SJCRH30 (cell line): ENCODE measurements at regions not wholly inside any gene's neighbourhood (a gene's known extent, or its start where the extent isn't known, plus 50 kb on each side); places are given as distances from the start of the nearest gene placed in this dataset.

Source experiments
- DNase-seq, 2 experiments: peaks; one replicate each; pipeline ENCODE4 v3.0.0-alpha.2; 2015 to 2020
- H3K27ac ChIP-seq: fragments of 250-450 bp; sonication (Bioruptor Pico); 2 replicates; pipeline ENCODE4 v1.5.1; 2020; ENCODE audit warnings: mild to moderate bottlenecking, moderate library complexity
- H3K27me3 ChIP-seq: fragments of 250-450 bp; sonication (Bioruptor Pico); 2 replicates; pipeline ENCODE4 v1.5.1; 2020; ENCODE audit warnings: mild to moderate bottlenecking, moderate library complexity
- H3K36me3 ChIP-seq: fragments of 250-450 bp; sonication (Bioruptor Pico); 2 replicates; pipeline ENCODE4 v1.5.1; 2020; ENCODE audit warnings: mild to moderate bottlenecking, moderate library complexity
- H3K4me1 ChIP-seq: fragments of 250-450 bp; sonication (Bioruptor Pico); 2 replicates; pipeline ENCODE4 v1.5.1; 2020; ENCODE audit warnings: mild to moderate bottlenecking, moderate library complexity
- H3K4me3 ChIP-seq: fragments of 250-450 bp; sonication (Bioruptor Pico); 2 replicates; pipeline ENCODE4 v1.5.1; 2020; ENCODE audit warnings: mild to moderate bottlenecking, moderate library complexity
- H3K9me3 ChIP-seq: fragments of 250-450 bp; sonication (Bioruptor Pico); replicated peaks from 2 replicates; pipeline ENCODE4 v1.5.1; 2020; ENCODE audit warnings: mild to moderate bottlenecking, moderate library complexity

- no peak overlapping the region for H3K27ac ChIP-seq
- H3K4me3 ChIP-seq: no peak overlapping the region
- no peaks in the 10 kb centered on the region for H3K27me3 ChIP-seq
- 0 out of 2 replicates have a peak, but pooled peaks cover 3% of the 10 kb centered on the region for H3K9me3 ChIP-seq
- H3K36me3 ChIP-seq: no peaks in the 10 kb centered on the region
- peaks cover 12% of the 10 kb centered on the region for H3K4me1 ChIP-seq
- DNase-seq: no peak
These were observed 299.2 kb downstream of the MN1 start for GRCh38 chr22:27502327-27502726.

DNA sequence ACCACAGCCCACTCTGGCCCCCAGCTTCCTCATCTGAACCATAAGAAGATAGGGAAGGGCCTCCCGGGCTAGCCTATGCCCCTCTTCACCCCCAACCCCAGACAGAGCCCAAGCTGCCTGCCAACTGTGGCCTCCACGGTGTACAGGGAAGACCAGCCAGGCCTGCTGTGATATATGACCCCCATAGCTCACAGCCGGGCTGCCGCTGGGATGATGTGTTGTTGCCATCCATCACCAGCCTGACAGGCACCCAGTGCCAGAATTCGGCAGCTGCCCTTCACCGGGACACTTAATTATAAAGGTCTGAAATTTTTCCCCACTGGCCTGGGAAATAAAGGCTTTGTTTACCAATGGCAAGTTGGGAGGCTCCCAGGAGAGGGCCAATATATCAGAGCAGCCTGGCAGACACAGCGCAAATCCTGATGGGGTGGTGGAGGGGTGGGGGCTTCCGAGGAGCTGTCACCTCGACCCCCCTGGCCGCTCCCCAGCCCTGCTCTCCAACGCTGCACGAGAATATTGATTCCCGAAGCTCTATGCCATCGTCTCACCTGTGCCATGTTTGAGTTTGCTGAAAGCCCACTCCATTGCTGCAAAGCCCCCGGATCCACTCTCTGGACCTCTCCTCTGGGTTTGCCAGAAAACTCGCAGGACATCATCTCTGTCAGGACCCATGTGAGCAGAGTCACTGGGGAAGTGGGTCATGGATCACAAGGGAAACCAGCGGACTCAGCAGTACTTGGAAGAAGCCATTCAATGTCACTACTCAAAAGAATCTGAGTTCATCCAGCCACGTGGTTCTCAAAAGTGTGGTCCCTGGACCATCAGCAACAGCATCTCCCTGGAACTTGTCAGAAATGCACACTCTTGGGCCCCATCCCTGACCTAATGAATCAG, 296.9 kb downstream of the MN1 start:
- H3K4me3 ChIP-seq: no peak overlapping the region
- H3K4me1 ChIP-seq: peaks cover 12% of the 10 kb centered on the region
- H3K9me3 ChIP-seq: 0 out of 2 replicates have a peak, but pooled peaks cover 3% of the 10 kb centered on the region
- H3K36me3 ChIP-seq: no peaks in the 10 kb centered on the region
- peak overlapping the region; percentile 55 for H3K27ac ChIP-seq
- no peaks in the 10 kb centered on the region for H3K27me3 ChIP-seq
- DNase-seq: peak; percentile 82 to 84

DNA sequence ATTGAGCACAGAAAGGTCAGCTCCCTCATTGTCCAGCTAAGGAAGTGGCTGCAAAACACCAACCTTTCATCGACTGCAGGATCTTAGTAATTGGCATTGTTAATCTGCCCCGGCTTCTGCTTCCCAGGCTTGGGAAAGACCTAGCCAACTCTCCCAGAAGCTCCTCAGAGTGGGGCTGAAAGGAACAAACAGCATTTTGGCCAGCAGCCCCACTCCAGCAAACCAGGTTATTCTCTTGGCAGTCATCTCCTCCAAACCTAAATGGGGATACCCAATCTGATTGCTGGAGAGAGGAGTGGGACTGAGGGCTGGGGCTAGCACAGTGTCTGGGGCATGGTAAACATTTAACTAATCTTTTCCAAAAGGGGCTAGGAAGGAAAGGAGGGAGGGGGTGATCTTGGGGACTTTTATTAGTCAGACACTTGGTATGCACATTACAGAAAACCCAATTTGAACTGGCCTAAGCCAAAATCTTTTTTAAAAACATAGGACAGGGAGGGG, 294.4 kb downstream of the MN1 start:
- Histone ChIP-seq H3K27me3 (no peaks in the 10 kb centered on the region), H3K36me3 (no peaks in the 10 kb centered on the region), H3K4me3 (no peak overlapping the region), H3K9me3 (0 out of 2 replicates have a peak, but pooled peaks cover 3% of the 10 kb centered on the region), H3K27ac (no peak overlapping the region), H3K4me1 (peaks cover 35% of the 10 kb centered on the region)
- DNase-seq: no peak

GRCh38 chr22:27507935-27508526, 293.5 kb downstream of the MN1 start:
- H3K4me1 ChIP-seq: peaks cover 40% of the 10 kb centered on the region
- DNase-seq: no peak
- H3K4me3 ChIP-seq: no peak overlapping the region
- H3K27ac ChIP-seq: no peak overlapping the region
- no peaks in the 10 kb centered on the region for H3K27me3 ChIP-seq
- H3K36me3 ChIP-seq: no peaks in the 10 kb centered on the region
- 0 out of 2 replicates have a peak, but pooled peaks cover 3% of the 10 kb centered on the region for H3K9me3 ChIP-seq

DNA sequence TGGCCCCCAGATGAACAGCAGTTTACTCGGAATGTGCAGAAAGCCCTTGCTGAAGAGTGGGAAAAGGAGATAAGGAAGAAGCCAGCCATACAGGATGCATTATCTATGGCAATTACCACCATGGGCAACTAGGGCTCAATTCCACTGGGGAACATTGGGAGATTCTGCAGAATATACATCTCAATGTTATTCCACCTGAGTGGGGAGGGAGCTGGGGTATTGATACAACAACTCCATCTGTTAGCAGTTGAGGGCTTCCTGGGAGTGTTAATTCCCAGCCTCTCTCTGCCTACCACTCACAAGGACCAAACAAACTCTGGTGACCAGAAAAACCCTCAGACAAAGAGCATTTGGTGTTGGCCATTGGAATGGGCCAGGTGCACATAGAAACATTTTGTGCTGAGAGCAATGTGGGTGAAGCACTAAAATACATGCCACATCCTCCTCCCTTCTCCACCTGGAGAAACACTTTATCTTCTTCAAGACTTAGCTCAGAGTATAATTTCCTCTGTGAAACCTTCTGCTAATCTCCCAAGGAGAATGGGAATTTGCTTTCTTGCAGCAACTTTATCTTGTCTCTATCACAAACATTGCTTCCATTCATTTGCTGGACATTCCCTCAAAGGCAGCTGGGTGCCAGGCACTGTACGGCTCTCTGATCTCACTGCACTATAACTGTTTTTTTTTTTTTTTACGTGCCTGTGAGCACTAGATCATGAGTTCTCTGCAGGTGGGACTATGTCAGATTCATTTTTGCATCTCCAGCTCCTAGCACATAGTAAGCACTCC, 292.2 kb downstream of the MN1 start:
- H3K36me3 ChIP-seq: no peaks in the 10 kb centered on the region
- H3K9me3 ChIP-seq: no peaks in the 10 kb centered on the region
- no peaks in the 10 kb centered on the region for H3K27me3 ChIP-seq
- no peak overlapping the region for H3K27ac ChIP-seq
- H3K4me3 ChIP-seq: no peak overlapping the region
- no peak for DNase-seq
- peaks cover 35% of the 10 kb centered on the region for H3K4me1 ChIP-seq

GRCh38 chr22:27510024-27510423, 291.5 kb downstream of the MN1 start:
- H3K4me1 ChIP-seq: peaks cover 28% of the 10 kb centered on the region
- H3K27me3 ChIP-seq: no peaks in the 10 kb centered on the region
- H3K9me3 ChIP-seq: no peaks in the 10 kb centered on the region
- DNase-seq: no peak
- no peaks in the 10 kb centered on the region for H3K36me3 ChIP-seq
- H3K27ac ChIP-seq: no peak overlapping the region
- H3K4me3 ChIP-seq: no peak overlapping the region

DNA sequence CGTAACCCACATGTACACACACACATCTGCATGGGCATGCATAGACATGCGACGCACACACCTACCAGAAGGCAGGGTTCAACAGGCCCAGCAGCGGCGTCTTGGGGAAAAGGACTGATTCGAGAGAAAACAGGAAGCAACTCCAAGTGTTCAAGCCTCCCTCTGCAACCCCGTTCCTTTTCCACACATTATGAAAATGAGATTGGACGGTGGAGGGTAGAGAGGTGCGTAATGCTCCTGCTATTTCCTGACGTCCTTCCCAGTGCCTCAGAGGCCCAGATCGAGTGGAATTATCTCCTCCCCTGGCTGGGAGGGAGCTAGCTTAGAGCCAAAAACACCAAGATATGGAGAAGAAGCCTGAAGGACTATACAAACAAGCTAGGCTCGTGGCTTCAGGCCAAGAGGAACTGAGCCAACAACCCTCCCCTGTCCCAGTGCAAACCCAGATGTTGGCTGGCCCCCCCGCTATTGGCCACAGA, 289.2 kb downstream of the MN1 start:
- Histone ChIP-seq H3K9me3 (no peaks in the 10 kb centered on the region), H3K4me1 (peaks cover 31% of the 10 kb centered on the region), H3K4me3 (no peak overlapping the region), H3K27me3 (no peaks in the 10 kb centered on the region), H3K36me3 (no peaks in the 10 kb centered on the region), H3K27ac (no peak overlapping the region)
- DNase-seq: peak; percentile 32 to 49

DNA sequence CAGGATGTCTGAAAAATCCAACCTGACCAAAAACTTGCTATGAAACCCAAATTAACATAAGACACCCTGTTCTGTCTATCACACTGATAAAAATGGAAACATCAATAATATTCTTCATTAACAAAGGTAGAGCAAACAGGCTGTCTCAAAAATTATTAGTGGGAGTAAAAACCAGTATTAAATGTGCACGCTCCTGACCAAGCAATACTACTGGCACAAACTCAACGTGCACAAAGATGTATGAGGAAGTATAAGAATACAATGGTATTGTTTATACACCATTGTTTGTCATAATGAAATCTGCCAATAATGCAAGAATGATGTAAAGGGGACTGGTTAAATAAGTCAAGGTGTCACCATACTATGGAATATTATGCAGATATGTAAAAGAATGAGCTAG, 288.5 kb downstream of the MN1 start:
- Histone ChIP-seq H3K4me1 (peaks cover 31% of the 10 kb centered on the region), H3K4me3 (no peak overlapping the region), H3K27ac (no peak overlapping the region), H3K9me3 (no peaks in the 10 kb centered on the region), H3K27me3 (no peaks in the 10 kb centered on the region), H3K36me3 (no peaks in the 10 kb centered on the region)
- DNase-seq: no peak

DNA sequence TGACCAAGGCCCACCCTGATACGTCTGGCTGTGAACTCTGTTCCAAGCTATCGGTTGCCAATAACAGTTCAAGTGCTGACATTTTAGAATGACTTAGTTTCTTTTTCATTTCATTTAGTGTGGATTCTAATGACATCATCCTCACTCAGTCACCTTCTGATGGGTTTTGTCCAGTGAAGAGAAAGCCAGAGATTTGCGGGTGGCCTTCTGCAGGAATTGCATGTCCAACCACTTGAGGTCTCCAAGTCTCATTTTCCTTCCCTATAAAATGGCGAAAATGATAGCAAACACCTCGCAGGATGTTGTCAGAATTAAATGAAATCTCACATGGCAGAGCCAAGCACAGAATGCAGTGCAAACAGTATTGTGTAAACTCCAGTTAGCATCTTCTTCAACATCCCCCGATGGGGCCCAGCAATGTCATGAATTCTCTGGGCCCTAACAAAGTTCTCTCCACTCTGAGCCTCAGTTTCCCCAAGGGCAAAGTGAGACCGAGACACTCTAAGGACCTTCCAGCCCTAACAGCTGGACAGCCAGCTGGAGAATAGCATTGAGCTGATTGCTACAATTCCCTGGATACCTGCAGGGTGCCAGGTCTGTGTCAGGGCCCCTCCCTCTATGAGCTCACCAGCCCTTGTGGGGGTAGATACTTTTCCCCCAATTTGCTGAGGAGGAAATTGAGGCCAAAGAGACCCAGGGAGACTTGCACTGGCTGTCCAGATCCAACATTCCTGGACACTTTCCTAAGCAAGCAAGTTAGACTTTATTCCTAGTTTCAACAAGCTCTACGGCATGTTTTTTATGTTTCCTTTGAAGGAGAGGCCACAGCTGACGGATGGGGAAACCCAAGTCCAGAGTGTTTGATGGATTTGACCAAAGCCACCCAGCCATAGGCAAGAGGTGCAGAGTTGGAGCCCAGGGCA, 286.7 kb downstream of the MN1 start:
- Histone ChIP-seq H3K9me3 (no peaks in the 10 kb centered on the region), H3K36me3 (no peaks in the 10 kb centered on the region), H3K4me1 (peaks cover 39% of the 10 kb centered on the region), H3K4me3 (no peak overlapping the region), H3K27ac (no peak overlapping the region), H3K27me3 (no peaks in the 10 kb centered on the region)
- no peak for DNase-seq

GRCh38 chr22:27517361-27518155, 284.0 kb downstream of the MN1 start:
- DNase-seq: no peak
- Histone ChIP-seq H3K4me1 (peaks cover 14% of the 10 kb centered on the region), H3K4me3 (no peak overlapping the region), H3K9me3 (no peaks in the 10 kb centered on the region), H3K27me3 (no peaks in the 10 kb centered on the region), H3K27ac (no peak overlapping the region), H3K36me3 (no peaks in the 10 kb centered on the region)

DNA sequence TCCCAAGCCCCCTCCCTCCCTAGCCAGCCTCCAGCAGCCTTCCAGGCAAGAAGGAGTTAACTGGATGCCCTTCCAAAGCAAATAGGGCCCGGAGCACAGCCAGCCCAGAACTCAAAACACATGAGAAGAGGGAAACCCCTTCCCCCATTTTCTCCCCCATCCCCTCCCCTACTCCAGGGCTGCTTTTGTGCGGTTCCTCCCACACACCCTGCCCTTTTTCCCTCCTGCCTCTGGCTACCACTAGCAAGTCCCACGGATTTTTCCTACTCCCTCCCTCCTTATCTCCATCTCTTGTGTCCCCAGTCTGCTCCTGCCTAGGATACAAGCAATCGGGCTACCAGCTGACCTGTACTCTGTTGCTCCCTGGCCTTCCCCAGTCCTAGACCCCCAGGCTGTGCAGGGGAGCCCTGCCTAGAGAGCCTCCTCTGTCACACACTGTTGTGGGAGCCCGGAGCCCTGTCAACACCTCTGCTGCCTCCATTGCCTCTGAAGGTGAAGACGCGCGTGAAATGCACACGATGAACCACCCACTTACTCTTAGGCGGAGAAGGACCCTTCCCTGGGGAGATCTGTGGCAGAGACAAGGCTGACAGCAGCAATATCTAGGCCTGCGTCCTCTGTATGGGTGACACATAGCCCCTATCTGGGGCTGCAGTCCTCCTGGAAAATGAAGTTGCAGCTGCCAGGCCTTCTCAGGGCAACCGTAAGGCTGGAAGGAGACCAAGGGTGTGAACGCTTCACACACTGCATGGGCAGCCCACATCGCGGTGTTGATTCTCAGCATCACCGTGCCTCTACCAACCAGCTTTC, 282.8 kb downstream of the MN1 start:
- peak; percentile 72 to 81 for DNase-seq
- no peaks in the 10 kb centered on the region for H3K36me3 ChIP-seq
- H3K9me3 ChIP-seq: no peaks in the 10 kb centered on the region
- no peaks in the 10 kb centered on the region for H3K27me3 ChIP-seq
- no peak overlapping the region for H3K4me3 ChIP-seq
- peaks cover 13% of the 10 kb centered on the region for H3K4me1 ChIP-seq
- peak overlapping the region; percentile 34; the same call in 1 of the 2 replicates for H3K27ac ChIP-seq

DNA sequence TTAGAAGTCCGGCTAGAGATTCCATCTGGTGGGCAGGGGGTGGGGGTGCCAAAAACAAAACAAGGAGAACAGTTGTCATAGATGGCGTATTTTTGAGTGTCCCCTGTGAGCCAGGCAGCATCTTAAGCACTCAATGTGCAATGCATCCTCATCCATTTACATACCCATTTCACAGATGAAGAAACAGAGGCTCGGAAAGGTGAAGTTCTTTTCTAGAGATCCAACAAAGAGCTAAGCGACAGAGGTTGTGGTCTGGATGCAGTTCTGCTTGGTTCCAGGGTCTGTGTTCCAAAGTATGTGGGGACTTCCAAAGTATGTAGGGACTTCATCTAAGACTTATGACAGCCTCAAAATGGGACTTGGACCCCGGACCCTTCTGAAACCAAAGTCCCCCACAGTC, 277.8 kb downstream of the MN1 start:
- Histone ChIP-seq H3K4me1 (peaks cover 13% of the 10 kb centered on the region), H3K27me3 (no peaks in the 10 kb centered on the region)

More for the DNA sequence above, 277.8 kb downstream of the MN1 start:
- Histone ChIP-seq H3K9me3 (no peaks in the 10 kb centered on the region), H3K27ac (no peak overlapping the region), H3K36me3 (no peaks in the 10 kb centered on the region), H3K4me3 (no peak overlapping the region)
- DNase-seq: no peak
